GM18873 (cell line): ENCODE measurements at regions not wholly inside any gene's neighbourhood (a gene's known extent, or its start where the extent isn't known, plus 50 kb on each side); places are given as distances from the start of the nearest gene placed in this dataset.
"Not testable (repeated sequence)": the region's sequence is repeated elsewhere in the genome, so short reads cannot be mapped to it uniquely, and the experiment has no call there.

Experiments
- ATAC-seq: cut with Tn5 transposase; IDR thresholded peaks from one replicate; pipeline ENCODE4 v1.9.1; 2021; ENCODE audit warnings: mild to moderate bottlenecking, moderate library complexity, moderate number of reproducible peaks; ENCODE audit not compliant: unreplicated experiment, low FRiP score

- ATAC-seq = not testable (repeated sequence)
These were observed 49.9 kb upstream of the MSMB start for GRCh38 chr10:46095943-46096342.

DNA sequence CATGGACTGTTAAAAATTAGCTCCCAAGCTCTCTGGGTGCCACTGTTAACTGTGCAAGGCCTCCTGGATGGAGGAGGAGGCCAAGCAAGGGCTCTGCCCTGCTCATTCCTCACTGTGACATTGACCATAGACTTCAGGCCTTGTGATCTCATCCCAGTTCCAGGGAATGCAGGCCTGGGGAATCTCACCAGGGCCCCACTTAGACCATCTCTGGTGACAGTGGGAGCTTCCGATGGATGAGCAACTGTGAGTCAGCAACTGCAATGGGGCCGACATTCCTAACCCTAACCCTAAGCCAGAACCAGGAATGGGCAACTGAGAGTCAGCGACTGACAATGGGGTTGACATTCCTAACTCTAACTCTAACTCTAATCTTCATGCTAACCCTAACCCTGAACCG is 50.4 kb upstream of the MSMB start:
- ATAC-seq = no peak

DNA sequence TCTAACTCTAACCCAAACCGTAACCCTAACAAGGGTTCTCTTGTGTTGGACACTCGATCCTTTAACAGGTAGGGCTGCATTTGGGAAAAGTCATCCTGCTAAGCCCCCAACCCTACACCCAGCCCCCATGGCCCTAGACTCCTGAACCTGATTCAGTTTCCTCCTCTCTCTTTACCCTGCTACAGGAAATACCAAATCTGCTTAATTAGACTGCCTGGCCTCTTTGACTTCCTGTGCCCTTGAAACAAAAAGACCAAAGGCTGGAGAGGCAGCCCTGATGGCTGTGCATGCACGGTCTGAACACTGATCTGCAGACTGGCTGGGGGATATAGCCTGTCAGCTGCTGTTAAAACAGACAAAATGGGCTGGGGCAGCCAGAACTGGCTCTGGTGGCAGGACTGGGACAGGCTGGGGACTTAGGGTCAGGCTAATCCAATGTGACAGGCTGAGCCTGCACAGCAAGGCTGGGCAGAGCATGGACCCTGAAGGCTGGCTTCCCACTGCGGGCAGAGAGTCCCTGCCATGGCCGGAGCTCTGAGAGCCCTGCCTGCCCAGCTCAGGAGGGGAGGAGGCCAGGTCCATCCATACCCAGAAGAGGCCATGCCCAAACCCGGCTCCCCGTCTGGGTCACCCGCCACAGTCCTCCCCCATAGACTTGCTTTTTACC is 51.0 kb upstream of the MSMB start:
- no peak for ATAC-seq

DNA sequence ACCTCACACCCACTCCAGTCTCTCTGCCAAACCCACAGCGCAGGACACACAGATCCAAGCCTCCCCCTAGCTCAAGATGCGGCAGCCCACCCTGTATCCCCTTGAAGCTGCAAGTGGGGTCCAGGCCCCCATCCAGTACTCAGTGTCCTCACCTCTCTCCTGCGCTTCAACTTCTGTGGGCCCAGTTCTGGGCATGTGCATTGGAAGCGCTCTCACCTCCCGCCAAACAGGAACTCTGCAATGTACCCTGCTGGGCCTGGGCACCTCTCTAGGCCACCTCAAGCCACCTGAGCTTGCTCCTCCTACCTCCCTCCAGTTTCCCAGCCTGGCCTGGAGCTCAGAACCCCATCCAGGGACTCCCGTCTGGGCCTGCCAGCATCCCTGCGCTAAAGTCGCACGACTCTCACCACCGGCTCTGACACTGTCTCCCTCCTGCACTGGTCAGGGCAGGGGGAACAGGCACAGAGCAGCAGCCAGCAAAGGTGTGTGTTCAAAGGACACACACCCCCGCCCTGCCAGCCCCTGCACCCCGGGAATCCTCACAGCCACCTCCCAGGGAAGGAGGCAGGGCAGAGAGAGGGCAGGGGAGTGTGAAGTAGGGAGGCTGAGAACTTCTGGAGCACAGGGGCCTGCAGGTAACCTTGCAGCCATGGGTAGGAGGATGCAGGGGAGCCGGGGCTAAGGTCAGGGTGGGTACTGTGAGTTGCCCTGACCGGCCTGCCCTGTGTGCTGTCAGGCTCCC is 51.7 kb upstream of the MSMB start:
- no peak for ATAC-seq

DNA sequence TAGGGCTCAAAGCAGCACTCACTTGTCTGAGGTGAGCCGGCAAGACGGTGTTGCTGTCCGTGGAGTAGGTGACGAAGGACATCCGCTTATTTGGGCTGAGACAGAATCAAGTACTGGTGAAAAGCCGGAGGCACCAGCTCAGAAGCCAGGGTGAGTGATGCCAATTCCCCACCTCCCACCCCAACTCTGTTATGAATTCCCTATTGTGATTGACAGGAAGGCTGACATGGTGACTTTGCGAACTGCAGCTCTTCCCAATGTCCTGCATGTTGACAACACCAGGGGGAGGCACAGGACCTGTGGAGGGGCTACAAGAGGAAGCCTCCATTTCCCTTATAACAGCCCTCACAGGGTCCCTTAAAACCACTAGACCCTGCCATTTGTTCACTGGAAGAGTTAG is 52.3 kb upstream of the MSMB start:
- no peak for ATAC-seq

GRCh38 chr10:46098925-46099324 is 52.9 kb upstream of the MSMB start:
- ATAC-seq = not testable (repeated sequence)

DNA sequence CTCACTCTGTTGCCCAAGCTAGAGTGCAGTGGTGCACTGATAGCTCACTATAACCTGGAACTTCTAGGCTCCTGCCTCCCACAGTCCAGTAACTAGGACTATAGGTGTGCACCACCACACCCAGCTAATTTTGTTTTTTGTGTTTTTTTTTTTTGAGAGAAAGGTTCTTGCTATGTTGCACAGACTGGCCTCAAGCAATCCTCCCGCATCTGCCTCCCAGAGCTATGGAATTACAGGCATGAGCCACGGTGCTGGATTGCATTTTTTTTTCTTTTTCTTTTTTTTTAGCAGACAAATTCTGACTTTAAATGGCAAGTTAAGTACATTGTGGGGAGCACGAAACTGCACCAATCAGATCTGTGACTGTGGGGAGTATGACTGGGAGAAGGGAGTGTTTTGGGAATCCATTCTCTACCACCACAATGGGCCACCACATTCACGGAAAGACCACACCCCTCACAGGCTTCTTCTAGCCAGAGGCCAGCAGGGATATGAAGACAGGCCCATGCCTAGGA is 58.1 kb upstream of the MSMB start:
- ATAC-seq = no peak

GRCh38 chr10:46105416-46105815 is 59.3 kb upstream of the MSMB start:
- not testable (repeated sequence) for ATAC-seq

DNA sequence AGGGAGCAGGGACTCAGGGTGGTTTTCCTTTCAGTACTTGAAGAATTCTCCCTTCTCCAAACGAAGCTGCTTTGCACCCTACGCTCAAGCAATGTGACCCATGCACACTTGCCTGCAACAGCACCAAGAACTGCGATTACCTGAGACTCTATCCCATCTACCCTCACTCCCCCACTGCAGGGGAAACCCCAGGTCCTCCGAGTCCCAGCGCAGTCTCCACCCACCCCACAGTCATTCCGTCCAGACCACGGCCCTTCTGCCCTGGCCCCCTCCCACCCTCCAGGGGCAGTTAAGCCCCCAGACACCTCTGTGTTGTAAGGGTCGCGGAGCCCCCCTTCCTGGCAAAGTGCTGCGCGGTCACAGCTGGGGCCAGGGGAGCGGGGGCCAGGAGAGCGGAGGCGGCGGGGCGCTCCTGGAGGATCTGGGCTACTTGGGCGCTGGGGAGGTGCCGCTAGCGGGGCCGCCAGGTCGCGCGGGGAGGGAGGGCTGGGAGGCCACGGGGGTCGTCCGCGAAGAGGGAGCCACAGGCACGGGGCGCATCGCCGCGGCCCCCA is 59.9 kb upstream of the MSMB start:
- not testable (repeated sequence) for ATAC-seq

- peak; percentile 69 for ATAC-seq
These were observed 60.6 kb upstream of the MSMB start for GRCh38 chr10:46106410-46107255.

GRCh38 chr10:46108158-46108499 is 62.1 kb upstream of the MSMB start:
- not testable (repeated sequence) for ATAC-seq

DNA sequence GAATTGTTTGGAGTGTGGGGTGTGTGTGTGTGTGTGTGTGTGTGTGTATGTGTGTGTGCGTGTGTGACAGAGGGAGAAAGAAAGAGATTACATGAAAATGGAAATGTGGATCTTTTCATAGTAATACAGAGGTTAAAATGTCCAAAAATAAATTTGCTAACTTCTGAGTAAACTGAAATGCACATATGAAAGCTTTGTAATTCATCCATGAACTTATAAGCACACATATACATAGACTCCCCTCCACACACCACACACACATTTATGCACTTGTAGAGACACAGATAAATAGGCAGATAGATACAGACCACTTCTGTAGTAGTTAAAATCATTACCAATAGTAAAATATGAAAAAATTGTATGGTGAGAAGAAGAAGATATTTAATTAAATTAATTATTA is 108.2 kb upstream of the MSMB start:
- not testable (repeated sequence) for ATAC-seq

- ATAC-seq = not testable (repeated sequence)
These were observed 108.6 kb upstream of the MSMB start for GRCh38 chr10:46154683-46155082.

DNA sequence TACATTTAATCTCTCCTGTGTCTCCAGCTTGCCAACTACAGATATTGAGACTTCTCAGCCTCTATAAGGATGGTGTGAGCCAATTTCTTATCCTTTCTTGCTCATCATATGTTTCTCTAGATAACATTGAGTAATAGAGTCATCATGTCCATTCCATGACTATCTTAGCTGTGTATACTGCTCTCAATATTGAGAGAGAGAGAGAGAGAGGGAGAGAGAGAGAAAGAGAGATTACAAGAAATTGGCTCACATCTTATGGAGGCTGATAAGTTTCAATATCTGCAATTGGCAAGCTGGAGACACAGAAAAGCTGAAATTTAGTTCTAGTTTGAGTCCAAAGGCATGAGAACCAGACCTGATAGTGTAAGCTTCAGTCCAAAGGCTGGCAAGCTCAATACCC is 110.8 kb upstream of the MSMB start:
- not testable (repeated sequence) for ATAC-seq

GRCh38 chr10:46169736-46170135 is 117.1 kb upstream of the ANTXRL start:
- no peak for ATAC-seq

- no peak for ATAC-seq
These were observed 116.0 kb upstream of the ANTXRL start for GRCh38 chr10:46170789-46171188.

DNA sequence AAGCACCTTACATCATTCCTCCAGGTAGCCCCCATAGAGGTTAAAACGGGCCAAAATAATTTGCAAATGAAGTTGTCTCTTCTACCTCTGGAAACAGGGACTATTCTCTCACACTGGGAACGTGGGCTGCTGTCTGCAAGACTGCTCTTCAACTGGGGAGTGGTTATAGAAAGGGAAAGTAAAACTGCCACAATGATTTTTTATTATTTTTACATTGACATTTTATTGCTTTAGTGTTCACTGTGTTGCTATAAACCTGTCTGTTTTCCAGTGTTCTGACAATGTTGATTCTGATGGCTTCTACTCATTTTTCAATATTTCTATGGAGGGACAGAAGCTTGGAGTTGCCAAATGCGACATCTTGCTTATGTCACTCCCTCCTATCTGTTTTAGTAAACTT is 115.1 kb upstream of the ANTXRL start:
- no peak for ATAC-seq

DNA sequence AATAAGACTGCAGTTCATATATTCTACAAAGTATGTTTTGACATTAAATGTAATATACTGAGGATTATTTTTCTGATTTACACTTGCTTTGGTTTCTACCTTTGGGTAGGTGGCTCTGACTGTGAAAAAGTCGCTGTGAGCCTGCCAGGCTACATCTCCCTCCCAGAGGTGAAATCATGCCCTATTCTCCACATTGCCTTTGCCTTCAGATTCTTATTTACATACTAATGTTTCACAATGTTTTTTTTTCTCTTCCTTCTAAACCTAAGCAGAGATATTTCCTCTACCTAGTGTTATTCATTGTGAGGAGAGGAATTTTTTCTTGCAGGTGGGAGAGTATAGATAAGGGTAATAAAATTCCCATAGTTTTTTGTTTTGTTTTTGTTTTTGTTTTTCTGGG is 111.5 kb upstream of the ANTXRL start:
- no peak for ATAC-seq

DNA sequence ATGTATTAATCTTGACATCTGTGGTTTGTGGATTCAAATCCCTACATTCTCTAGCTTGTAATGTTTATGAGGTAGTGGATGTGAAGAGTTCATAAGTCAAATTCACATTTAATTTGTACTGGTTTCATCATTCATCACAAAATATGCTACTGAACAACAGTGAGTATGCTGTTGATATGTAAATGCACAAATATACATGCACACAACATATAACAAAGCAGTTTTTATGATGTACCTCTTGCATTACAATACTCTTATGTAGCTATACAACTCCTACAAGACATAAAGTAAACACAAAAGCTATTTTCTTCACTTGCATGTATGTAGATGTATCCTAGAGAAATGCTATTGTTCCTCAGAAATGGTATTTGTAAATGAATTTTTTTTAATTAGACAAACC is 111.0 kb upstream of the ANTXRL start:
- no peak for ATAC-seq

GRCh38 chr10:46187431-46187830 is 99.4 kb upstream of the ANTXRL start:
- ATAC-seq = not testable (repeated sequence)

DNA sequence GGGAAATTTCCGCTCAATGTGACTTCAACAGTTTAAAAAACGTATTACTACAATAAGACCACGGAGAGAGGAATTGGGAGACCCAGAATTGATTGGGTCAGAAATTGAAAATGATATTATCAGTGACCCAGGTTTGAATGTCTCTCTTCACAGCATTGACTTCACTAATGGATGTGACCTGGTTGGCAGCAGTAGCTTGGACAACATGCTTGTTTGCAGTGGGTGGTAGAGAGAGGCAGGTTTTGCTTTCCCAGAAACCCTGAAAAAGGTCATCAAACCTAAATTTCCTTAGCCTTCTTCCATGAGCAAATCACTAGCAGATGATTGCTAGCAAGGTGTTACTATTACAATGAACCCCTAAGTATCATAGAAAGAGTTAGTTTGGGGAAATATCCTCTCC is 89.7 kb upstream of the ANTXRL start:
- no peak for ATAC-seq
